HG02763 (cell line): ENCODE measurements at regions not wholly inside any gene's neighbourhood (a gene's known extent, or its start where the extent isn't known, plus 50 kb on each side); places are given as distances from the start of the nearest gene placed in this dataset.
"Not testable (repeated sequence)": the region's sequence is repeated elsewhere in the genome, so short reads cannot be mapped to it uniquely, and the experiment has no call there.

Source experiments
- ATAC-seq: cut with Tn5 transposase; IDR thresholded peaks from one replicate; pipeline ENCODE4 v1.9.1; 2021; ENCODE audit warnings: mild to moderate bottlenecking, moderate library complexity; ENCODE audit not compliant: unreplicated experiment

GRCh38 chr9:108430655-108431054 lies 425.1 kb downstream of the ACTL7B start:
- ATAC-seq = no peak

GRCh38 chr9:108427751-108428150 lies 428.0 kb downstream of the ACTL7B start:
- no peak for ATAC-seq

DNA sequence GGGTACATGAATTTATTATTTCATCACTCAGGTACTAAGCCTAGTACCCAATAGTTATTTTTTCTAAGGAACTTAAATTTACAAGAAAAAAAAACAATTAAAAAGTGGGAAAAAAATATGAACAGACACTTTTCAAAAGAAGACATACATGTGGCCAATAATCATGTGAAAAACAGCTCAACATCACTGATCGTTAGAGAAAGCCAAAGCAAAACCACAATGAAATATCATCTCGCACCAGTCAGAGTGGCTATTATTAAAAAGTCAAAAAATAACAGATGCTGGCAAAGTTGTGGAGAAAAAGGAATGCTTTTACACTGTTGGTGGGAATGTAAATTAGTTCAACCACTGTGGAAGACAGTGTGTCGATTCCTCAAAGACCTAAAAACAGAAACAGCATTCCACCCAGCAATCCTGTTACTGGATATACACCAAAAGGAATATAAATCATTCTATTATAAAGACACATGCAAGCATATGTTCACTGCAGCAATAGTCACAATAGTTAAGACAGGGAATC lies 429.3 kb downstream of the ACTL7B start:
- not testable (repeated sequence) for ATAC-seq

DNA sequence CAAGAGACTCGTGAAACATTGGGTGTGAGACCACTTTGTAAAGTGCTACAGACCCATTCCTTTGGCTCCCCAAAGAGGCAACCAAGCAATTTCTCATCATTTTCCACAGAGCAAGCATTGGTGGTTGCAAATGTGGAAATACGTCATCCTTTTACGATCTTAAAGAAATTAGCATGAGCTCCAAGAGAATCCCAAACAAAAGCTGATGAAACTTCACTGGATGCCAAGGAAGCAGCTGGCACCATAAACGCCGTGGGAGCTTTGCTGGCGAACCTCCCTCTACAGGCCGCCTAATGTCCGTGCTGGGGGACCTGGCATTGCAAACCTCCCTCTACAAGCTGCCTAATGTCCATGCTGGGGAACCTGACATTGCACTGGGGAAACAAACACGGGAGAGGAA lies 432.4 kb downstream of the ACTL7B start:
- ATAC-seq = no peak

GRCh38 chr9:108419379-108419778 lies 436.4 kb downstream of the ACTL7B start:
- ATAC-seq = no peak

DNA sequence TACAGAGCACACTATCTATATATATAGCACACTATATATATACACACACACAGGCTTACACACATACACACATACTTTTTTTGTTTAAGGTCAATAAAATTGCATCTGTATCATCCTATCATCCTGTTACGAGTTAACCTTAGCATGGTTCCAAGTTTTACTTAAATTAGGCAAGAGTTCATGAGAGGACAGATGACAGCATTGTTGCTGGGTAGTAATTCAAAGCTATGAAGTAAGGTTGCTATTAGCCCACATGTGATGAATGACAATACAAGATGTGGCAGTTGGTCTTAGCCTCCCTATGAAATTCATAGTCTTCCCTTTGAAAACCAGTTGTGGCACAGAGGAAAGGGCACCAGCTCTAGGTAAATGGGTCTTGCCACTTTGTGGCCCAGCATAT lies 438.1 kb downstream of the ACTL7B start:
- ATAC-seq = no peak

- no peak for ATAC-seq
Observed at GRCh38 chr9:108417312-108417711, 438.5 kb downstream of the ACTL7B start.

DNA sequence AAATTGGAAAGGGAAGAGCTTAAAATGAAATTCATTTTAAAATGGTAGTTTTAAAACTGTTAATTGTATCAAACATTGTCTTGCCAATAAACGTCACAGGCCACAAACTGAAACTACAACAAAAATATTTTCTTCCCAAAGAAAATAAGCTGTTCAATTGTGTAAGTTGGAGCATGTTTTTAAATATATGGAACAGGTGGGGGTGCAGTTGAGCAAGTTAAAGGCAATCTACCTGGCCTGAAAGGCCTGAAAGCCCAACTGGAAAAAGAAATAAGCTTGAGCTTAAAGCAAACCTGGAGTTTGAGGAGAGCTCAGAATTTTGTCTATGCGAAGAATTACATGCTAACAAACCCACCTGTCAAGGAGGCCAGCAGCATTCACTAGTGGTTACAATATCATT lies 439.5 kb downstream of the ACTL7B start:
- no peak for ATAC-seq

DNA sequence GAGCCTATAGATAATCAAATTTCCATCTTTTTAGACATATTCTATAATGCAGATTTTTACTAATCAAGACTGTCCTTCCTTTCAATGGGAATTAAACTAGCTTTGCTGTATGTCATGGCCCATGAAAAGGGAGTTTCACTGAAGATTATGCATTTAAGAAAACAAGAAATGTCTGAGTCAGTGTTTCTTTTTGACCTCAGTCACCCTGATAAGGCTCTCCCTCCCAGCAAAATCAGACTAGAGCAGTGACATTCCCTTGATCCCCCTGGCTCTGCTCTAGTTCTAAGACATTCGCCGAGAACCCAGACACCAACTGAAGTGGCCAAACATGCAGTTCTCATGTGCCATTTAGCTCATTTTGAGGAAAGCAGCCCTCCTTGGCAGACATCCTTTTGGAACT lies 442.0 kb downstream of the ACTL7B start:
- no peak for ATAC-seq

DNA sequence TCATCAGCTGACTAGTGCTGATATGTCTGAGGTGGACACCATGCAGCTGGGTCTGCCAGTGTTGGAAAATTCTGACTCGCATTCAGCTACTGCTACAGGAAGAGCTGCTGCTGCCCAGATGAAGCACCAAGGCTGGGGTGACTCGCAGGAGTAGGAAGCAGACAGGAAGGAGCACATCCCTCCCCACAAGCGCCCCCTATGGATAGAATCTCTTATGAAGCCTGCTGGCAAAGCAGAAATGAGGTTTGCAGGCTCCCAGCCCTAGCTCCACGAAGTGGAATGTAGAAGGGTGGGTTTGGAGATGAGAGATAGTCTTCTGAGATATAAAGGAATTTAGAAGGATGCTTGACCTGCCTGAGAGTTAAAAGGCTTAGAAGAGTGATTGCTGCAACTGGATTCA lies 443.0 kb downstream of the ACTL7B start:
- ATAC-seq = no peak

DNA sequence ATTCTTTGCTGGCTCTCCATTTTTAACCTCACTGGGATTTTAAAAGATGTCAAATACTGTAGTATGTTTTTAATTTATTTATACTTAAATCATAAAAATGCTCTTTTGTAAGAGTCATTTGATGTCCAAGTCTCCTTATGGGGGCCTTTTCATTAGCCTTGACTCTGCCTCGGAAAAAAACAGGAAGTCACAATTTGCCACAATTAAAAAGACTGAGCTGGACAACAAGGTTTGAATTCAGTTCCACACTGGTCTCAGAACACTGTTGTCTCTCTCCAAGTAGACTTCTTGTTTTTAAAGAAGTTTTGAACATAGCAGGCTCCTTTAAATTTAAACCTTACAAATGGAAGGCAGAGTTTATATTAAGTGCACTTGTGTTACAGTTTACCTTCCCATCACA lies 444.2 kb downstream of the ACTL7B start:
- no peak for ATAC-seq

DNA sequence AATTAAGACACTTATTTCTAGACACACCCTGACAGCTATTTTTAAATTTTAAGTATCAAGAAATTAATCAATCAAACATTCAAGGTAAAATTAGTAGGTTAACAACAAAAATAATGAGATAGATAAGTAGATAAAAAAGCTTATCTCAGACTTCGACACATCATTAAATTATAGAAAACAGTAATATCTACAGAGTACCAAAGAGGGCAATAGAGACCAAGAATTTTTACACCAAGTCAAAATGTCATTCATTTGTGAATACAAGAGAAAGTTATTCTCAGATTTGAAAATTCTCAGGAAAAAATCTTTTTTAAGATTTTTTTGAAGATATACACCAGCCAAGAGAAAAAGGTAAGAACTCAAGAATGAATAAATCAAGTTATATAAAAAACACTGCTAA lies 445.6 kb downstream of the ACTL7B start:
- ATAC-seq = no peak

GRCh38 chr9:108400297-108400696 lies 455.5 kb downstream of the ACTL7B start:
- no peak for ATAC-seq

DNA sequence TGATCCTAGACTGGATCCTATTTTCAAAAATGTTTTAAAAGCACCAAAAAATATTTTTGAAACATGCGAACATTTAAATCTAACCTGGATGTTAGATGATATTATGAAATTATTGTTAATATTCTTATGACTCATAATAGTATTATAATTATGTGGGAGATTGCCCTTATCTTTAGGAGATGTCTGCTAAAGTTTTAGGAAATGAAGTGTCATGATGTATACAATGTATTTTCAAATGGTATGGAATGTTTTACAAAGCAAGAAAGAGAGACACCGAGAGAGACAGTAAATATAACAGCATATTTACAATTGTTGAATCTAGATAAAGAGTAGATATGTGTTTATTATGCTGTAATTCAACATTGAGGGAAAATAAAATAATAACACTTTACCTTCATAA lies 455.9 kb downstream of the ACTL7B start:
- ATAC-seq = no peak

DNA sequence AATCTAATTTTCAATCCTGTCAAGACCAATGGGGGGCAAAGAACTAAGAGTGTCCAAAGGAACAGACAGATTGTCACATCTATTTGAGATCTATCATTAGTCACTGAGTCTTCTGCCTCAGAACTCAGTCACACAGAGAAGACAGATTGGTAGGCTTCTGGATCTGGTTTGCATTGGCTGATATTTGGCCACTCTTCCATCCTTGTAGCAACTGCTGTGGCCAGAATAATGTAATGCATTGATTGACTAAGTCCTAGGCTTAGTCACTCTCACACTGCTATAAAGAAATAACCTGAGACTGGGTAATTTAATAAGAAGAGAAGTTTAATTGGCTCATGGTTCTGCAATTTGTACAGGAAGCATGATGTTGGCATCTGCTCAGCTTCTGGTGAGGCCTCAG lies 458.5 kb downstream of the ACTL7B start:
- ATAC-seq = no peak

DNA sequence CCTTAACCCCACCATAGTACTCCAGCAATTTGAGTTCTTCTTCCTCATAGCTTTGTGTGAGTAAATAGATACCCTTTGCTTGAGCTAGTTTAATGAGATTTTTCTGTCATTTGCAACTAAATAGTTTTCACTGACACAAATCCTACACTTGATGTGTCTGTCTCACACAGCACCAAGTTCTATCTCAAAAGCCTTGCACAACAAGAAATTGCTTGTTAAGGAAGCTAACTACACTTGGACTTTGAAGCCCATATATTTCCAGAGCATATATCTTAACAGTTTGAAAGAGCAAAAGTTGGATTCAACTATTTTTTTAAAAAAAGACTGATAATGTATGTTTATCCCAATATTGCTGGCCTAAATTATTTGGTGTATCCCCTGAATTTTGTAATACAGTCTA lies 459.2 kb downstream of the ACTL7B start:
- no peak for ATAC-seq

- ATAC-seq = no peak
Observed at GRCh38 chr9:108396193-108396592, 459.6 kb downstream of the ACTL7B start.

DNA sequence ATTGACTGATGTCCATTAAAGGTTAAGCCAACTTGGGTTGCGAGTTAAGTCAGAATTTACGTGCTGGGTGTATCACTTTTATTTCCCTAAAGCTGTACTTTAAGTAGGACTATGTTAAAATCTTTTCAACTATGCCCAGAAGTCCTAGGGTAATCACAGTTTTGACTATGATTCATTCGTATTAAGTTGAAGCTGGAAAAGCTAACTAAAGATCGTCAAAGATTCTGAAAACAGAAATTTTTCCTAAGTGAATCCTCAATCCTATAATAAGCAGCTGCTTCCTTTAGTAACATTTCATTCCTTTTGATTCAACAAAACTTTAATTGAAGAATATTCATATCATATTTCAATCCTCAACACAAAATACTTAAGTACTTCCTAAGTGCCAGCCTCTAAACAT lies 460.4 kb downstream of the ACTL7B start:
- ATAC-seq = no peak

DNA sequence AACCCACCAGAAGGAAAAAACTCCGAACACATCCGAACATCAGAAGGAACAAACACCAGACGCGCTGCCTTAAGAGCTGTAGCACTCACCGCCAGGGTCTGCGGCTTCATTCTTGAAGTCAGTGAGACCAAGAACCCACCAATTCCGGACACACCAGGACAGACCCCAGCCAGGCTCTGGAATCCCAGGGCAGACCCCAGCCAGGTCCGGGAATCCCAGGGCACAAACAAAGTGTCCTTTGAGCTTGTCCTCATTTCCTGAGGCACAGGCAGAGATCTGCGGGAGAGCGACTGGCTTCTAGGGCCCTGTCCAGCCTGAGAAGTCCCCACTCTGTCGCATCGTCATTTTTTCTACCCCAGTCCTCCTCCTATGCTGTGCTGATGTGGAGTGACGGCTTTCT lies 461.1 kb downstream of the ACTL7B start:
- ATAC-seq = no peak

GRCh38 chr9:108393481-108394001 lies 462.2 kb downstream of the ACTL7B start:
- ATAC-seq = not testable (repeated sequence)

- ATAC-seq = no peak
Observed at GRCh38 chr9:108392877-108393276, 462.9 kb downstream of the ACTL7B start.

- ATAC-seq = no peak
Observed at GRCh38 chr9:108389056-108389455, 466.7 kb downstream of the ACTL7B start.

- no peak for ATAC-seq
Observed at GRCh38 chr9:108386859-108387384, 468.9 kb downstream of the ACTL7B start.
